Astrocyte (in vitro differentiated cells and primary cell): ENCODE measurements at regions not wholly inside any gene's neighbourhood (a gene's known extent, or its start where the extent isn't known, plus 50 kb on each side); places are given as distances from the start of the nearest gene placed in this dataset.

Source experiments
- DNase-seq: peaks from one replicate; pipeline ENCODE4 v3.0.0-alpha.2; 2010; ENCODE audit warnings: low read depth
- FAIRE-seq: peaks from 2 replicates; lab custom pipeline; 2011; peaks lifted over from hg19 to GRCh38; lab: Jason Lieb, UNC
- H2AFZ ChIP-seq: 2 replicates; pipeline ENCODE4 v1.6.0; 2012; ENCODE audit warnings: low read depth, low read length, inconsistent platforms
- H3K27ac ChIP-seq: 2 replicates; pipeline ENCODE4 v1.5.1; 2011; ENCODE audit warnings: low read depth, low read length, inconsistent platforms
- H3K27me3 ChIP-seq: 2 replicates; pipeline ENCODE4 v1.6.0; 2011; ENCODE audit warnings: low read length, inconsistent platforms; ENCODE audit not compliant: insufficient read depth
- H3K36me3 ChIP-seq: 2 replicates; pipeline ENCODE4 v1.5.1; 2011; ENCODE audit warnings: low read length, inconsistent platforms; ENCODE audit not compliant: insufficient read depth
- H3K4me1 ChIP-seq: 2 replicates; pipeline ENCODE4 v1.5.1; 2011; ENCODE audit warnings: low read length, inconsistent platforms; ENCODE audit not compliant: insufficient read depth
- H3K4me2 ChIP-seq: 2 replicates; pipeline ENCODE4 v1.6.0; 2012; ENCODE audit warnings: low read length, inconsistent platforms
- H3K4me3 ChIP-seq: 2 replicates; pipeline ENCODE4 v1.5.1; 2011; ENCODE audit warnings: low read depth, mild to moderate bottlenecking, low read length, inconsistent platforms; ENCODE audit not compliant: insufficient read depth
- H3K79me2 ChIP-seq: 2 replicates; pipeline ENCODE4 v1.6.0; 2012; ENCODE audit warnings: mild to moderate bottlenecking, low read length, inconsistent platforms; ENCODE audit not compliant: insufficient read depth
- H3K9ac ChIP-seq: 2 replicates; pipeline ENCODE4 v1.6.0; 2012; ENCODE audit warnings: mild to moderate bottlenecking, low read length, inconsistent platforms
- H3K9me3 ChIP-seq: 2 replicates; pipeline ENCODE4 v1.5.1; 2012; ENCODE audit warnings: low read depth, mild to moderate bottlenecking, low read length, inconsistent platforms; ENCODE audit not compliant: insufficient read depth
- H4K20me1 ChIP-seq: 2 replicates; pipeline ENCODE4 v1.6.0; 2012; ENCODE audit warnings: low read length, inconsistent platforms; ENCODE audit not compliant: insufficient read depth
- H3K27ac Mint-ChIP-seq: one replicate; pipeline ENCODE4 v1.8.0; 2021; ENCODE audit warnings: mild to moderate bottlenecking, mixed read lengths; ENCODE audit not compliant: unreplicated experiment
- H3K27me3 Mint-ChIP-seq: one replicate; pipeline ENCODE4 v1.8.0; 2021; ENCODE audit warnings: low read depth, mixed read lengths; ENCODE audit not compliant: unreplicated experiment
- H3K36me3 Mint-ChIP-seq: one replicate; pipeline ENCODE4 v1.8.0; 2021; ENCODE audit warnings: low read depth, mixed read lengths; ENCODE audit not compliant: unreplicated experiment
- H3K4me1 Mint-ChIP-seq: one replicate; pipeline ENCODE4 v1.8.0; 2021; ENCODE audit warnings: low read depth, mixed read lengths; ENCODE audit not compliant: unreplicated experiment
- H3K4me3 Mint-ChIP-seq: one replicate; pipeline ENCODE4 v1.8.0; 2021; ENCODE audit warnings: mild to moderate bottlenecking, moderate library complexity, mixed read lengths; ENCODE audit not compliant: unreplicated experiment
- H3K9me3 Mint-ChIP-seq: one replicate; pipeline ENCODE4 v1.8.0; 2021; ENCODE audit warnings: mild to moderate bottlenecking, mixed read lengths; ENCODE audit not compliant: unreplicated experiment
- EZH2 ChIP-seq: IDR thresholded peaks from 2 replicates; pipeline ENCODE4 v1.6.1; 2012; ENCODE audit warnings: mild to moderate bottlenecking, low read length, inconsistent platforms; ENCODE audit not compliant: insufficient read depth
- TF ChIP-seq, protein P1 (sequence below): IDR thresholded peaks from 2 replicates; pipeline ENCODE4 v1.5.1; 2011; ENCODE audit warnings: low read depth, mild to moderate bottlenecking, inconsistent platforms, low read length, moderate library complexity; ENCODE audit not compliant: insufficient read depth

DNA sequence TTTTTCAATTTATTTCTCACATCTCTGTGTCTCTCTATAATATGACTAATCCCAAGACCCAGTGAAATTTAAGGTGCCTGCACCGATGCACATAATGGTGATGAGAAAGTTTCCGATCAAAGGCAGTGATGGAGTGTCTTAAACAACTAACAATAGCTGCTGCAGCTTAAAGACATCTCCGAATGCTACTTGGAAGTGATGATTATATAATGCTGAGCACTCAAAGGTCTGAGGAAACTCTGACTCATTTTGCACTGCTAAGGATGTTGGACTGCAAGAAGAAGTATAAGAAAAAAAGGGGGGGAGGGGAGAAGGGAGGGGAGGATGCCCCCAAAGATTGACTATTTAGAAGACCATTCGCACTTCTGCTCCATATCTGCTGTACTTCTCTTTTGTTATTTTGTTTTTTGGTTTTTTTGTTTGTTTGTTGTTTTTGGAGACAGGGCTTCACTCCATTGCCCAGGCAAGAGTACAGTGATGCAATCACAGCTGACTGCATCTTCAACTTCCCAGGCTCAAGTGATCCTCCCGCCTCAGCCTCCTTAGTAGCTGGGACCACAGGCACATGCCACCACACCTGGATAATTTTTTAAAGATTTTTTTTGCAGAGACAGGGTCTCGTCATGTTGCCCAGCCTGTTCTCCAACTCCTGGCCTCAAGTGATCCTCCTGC lies 192.2 kb downstream of the HSD17B3 start:
- H3K27me3 Mint-ChIP-seq: peaks cover 13% of the 10 kb centered on the region
- peaks cover 2% of the 10 kb centered on the region for H3K36me3 Mint-ChIP-seq
- Histone ChIP-seq H3K4me2 (no peak overlapping the region), H2AFZ (no peak overlapping the region), H3K9ac (no peak overlapping the region), H3K79me2 (no peaks in the 10 kb centered on the region), H3K4me1 (no peaks in the 10 kb centered on the region), H3K9me3 (no peaks in the 10 kb centered on the region), H3K4me3 (no peak overlapping the region), H4K20me1 (no peaks in the 10 kb centered on the region), H3K27ac (no peak overlapping the region), H3K36me3 (no peaks in the 10 kb centered on the region), H3K27me3 (peaks cover 6% of the 10 kb centered on the region)
- peaks cover 7% of the 10 kb centered on the region for H3K9me3 Mint-ChIP-seq
- no peak for TF ChIP-seq EZH2
- TF ChIP-seq, protein P1, sequence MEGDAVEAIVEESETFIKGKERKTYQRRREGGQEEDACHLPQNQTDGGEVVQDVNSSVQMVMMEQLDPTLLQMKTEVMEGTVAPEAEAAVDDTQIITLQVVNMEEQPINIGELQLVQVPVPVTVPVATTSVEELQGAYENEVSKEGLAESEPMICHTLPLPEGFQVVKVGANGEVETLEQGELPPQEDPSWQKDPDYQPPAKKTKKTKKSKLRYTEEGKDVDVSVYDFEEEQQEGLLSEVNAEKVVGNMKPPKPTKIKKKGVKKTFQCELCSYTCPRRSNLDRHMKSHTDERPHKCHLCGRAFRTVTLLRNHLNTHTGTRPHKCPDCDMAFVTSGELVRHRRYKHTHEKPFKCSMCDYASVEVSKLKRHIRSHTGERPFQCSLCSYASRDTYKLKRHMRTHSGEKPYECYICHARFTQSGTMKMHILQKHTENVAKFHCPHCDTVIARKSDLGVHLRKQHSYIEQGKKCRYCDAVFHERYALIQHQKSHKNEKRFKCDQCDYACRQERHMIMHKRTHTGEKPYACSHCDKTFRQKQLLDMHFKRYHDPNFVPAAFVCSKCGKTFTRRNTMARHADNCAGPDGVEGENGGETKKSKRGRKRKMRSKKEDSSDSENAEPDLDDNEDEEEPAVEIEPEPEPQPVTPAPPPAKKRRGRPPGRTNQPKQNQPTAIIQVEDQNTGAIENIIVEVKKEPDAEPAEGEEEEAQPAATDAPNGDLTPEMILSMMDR: no peak
- H3K4me3 Mint-ChIP-seq: no peak overlapping the region
- H3K4me1 Mint-ChIP-seq: peaks cover 11% of the 10 kb centered on the region
- DNase-seq: peak; percentile 58
- no peak for FAIRE-seq
- H3K27ac Mint-ChIP-seq: no peak overlapping the region

DNA sequence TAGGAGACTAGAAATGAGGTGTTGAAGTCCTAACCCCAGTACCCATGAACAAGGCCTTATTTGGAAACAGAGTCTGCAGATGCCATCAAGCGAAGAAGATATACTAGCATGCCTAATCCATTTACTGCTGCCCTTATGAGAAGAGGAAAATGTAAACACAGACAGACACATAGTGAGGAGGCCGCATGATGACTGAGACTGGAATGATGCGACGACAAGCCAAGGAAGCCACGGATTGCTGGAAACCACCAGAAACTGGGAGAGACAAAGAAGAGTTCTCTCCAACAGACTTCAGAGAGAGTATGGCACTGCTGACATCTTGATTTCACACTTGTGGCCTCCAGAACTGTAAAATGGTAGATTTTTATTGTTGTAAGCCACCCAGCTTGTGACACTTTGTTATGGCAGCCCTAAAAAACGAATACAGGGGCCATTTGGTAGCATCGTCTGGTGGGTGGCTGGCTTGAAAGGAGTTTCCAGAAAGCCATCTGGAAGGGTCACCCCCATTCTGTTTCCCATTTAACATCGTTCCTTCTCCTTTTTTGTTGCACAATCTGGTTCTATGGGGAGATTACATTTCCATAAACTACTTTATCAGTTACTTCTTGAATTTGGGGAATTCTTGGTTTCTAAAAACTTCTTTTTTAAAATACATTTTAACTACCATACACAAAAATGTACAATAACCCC lies 193.1 kb downstream of the HSD17B3 start:
- H3K4me1 Mint-ChIP-seq: peaks cover 11% of the 10 kb centered on the region
- FAIRE-seq (no peak), DNase-seq (no peak)
- H3K27ac ChIP-seq: no peak overlapping the region
- peaks cover 6% of the 10 kb centered on the region for H3K27me3 ChIP-seq
- no peaks in the 10 kb centered on the region for H3K4me1 ChIP-seq
- no peak overlapping the region for H3K27ac Mint-ChIP-seq
- TF ChIP-seq, protein P1: no peak
- no peak for TF ChIP-seq EZH2
- H3K9me3 ChIP-seq: no peaks in the 10 kb centered on the region
- H4K20me1 ChIP-seq: no peaks in the 10 kb centered on the region
- no peaks in the 10 kb centered on the region for H3K36me3 ChIP-seq
- H3K9ac ChIP-seq: no peak overlapping the region
- no peaks in the 10 kb centered on the region for H3K79me2 ChIP-seq
- H3K36me3 Mint-ChIP-seq: peaks cover 2% of the 10 kb centered on the region
- no peak overlapping the region for H2AFZ ChIP-seq
- peaks cover 13% of the 10 kb centered on the region for H3K27me3 Mint-ChIP-seq
- no peak overlapping the region for H3K4me2 ChIP-seq
- H3K9me3 Mint-ChIP-seq: peaks cover 9% of the 10 kb centered on the region
- H3K4me3 Mint-ChIP-seq: no peak overlapping the region
- H3K4me3 ChIP-seq: no peak overlapping the region

DNA sequence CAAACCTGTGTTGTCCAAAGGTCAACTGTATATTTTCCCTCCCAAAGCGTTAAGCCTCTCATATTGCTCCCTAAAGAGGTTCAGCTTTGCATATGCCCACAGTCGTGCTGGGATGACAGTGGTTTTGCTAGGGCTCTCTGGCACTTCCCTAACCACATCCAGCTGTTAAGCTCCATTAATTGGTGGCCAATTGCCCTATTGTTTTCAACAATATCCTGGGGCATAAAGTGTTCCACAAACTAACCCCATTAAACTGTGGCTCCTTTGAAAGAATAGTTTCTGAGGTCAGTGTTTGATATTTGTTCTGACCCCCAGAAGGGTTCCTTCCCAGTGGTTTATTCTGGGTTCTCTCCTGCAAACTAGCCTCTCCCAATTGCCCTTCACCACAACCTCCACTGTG lies 194.5 kb downstream of the HSD17B3 start:
- Mint-ChIP-seq H3K27me3 (peaks cover 11% of the 10 kb centered on the region), H3K36me3 (peaks cover 2% of the 10 kb centered on the region), H3K27ac (no peak overlapping the region), H3K4me1 (peaks cover 11% of the 10 kb centered on the region), H3K4me3 (no peak overlapping the region), H3K9me3 (peaks cover 12% of the 10 kb centered on the region)
- Histone ChIP-seq H2AFZ (no peak overlapping the region), H3K4me3 (no peak overlapping the region), H3K4me2 (no peak overlapping the region), H3K36me3 (no peaks in the 10 kb centered on the region), H3K9me3 (no peaks in the 10 kb centered on the region), H3K4me1 (no peaks in the 10 kb centered on the region), H3K79me2 (no peaks in the 10 kb centered on the region), H3K9ac (no peak overlapping the region), H4K20me1 (no peaks in the 10 kb centered on the region), H3K27ac (no peak overlapping the region), H3K27me3 (peaks cover 6% of the 10 kb centered on the region)
- FAIRE-seq: no peak
- no peak for DNase-seq
- TF ChIP-seq EZH2: no peak
- TF ChIP-seq, protein P1: no peak
